ENCODE measurements at regions not wholly inside any gene's neighbourhood (a gene's known extent, or its start where the extent isn't known, plus 50 kb on each side); places are given as distances from the start of the nearest gene placed in this dataset.

DNA sequence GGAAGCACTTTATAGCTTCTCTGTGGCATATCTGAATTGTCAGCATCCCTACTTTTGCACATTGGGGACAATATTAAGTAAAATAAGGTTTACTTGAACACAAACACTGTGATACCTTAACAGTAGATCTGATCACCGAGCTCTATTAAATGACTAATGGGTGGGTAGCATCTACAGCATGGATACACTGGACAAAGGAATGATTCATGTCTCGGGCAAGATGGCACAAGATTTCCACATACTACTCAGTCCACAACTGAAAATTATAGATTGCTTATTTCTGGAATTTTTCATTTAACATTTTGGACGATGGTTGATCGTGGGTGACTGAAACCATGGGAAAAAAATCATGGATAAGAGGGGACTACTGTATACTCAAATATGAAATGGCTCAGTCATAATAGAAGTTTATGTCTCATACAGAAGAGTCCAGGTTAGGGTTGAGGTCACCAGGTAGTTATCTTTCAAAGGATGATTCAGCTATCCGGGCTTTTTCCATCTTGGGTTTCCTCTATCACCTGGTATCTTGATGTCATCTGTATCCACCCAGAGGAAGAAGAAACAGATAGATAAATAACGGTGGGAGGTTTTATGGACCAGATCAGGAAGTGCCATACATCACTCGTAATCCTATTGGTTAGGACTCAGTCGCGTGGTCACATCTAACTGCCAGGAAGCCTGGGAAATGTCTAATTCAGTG lies 320.0 kb upstream of the RARB start:
- TF ChIP-seq, protein P1, sequence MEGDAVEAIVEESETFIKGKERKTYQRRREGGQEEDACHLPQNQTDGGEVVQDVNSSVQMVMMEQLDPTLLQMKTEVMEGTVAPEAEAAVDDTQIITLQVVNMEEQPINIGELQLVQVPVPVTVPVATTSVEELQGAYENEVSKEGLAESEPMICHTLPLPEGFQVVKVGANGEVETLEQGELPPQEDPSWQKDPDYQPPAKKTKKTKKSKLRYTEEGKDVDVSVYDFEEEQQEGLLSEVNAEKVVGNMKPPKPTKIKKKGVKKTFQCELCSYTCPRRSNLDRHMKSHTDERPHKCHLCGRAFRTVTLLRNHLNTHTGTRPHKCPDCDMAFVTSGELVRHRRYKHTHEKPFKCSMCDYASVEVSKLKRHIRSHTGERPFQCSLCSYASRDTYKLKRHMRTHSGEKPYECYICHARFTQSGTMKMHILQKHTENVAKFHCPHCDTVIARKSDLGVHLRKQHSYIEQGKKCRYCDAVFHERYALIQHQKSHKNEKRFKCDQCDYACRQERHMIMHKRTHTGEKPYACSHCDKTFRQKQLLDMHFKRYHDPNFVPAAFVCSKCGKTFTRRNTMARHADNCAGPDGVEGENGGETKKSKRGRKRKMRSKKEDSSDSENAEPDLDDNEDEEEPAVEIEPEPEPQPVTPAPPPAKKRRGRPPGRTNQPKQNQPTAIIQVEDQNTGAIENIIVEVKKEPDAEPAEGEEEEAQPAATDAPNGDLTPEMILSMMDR (IDR thresholded peaks at IDR 0.05): no peak
- no peak for TF ChIP-seq POLR2A (IDR thresholded peaks at IDR 0.05)
